Skeletal muscle satellite cell (primary cell): ENCODE measurements at regions not wholly inside any gene's neighbourhood (a gene's known extent, or its start where the extent isn't known, plus 50 kb on each side); places are given as distances from the start of the nearest gene placed in this dataset.
"Not testable (repeated sequence)": the region's sequence is repeated elsewhere in the genome, so short reads cannot be mapped to it uniquely, and the experiment has no call there.

Experiments used
- H3K27me3 ChIP-seq: 2 replicates; pipeline ENCODE4 v1.7.0; 2013; ENCODE audit warnings: low read length; ENCODE audit not compliant: control insufficient read depth, insufficient read depth
- H3K36me3 ChIP-seq: 2 replicates; pipeline ENCODE4 v1.7.0; 2013; ENCODE audit warnings: mild to moderate bottlenecking, control low read depth, low read length; ENCODE audit not compliant: insufficient read depth
- H3K4me1 ChIP-seq: 2 replicates; pipeline ENCODE4 v1.7.0; 2013; ENCODE audit warnings: low read length; ENCODE audit not compliant: control insufficient read depth, insufficient read depth
- H3K4me2 ChIP-seq: 2 replicates; pipeline ENCODE4 v1.7.0; 2013; ENCODE audit warnings: mild to moderate bottlenecking, low read length
- H3K4me3 ChIP-seq: 2 replicates; pipeline ENCODE4 v1.7.0; 2013; ENCODE audit warnings: low read length
- H3K9ac ChIP-seq: 2 replicates; pipeline ENCODE4 v1.7.0; 2013; ENCODE audit warnings: mild to moderate bottlenecking, low read depth, low read length, moderate library complexity
- H3K9me3 ChIP-seq: replicated peaks from 2 replicates; pipeline ENCODE4 v1.7.0; 2013; ENCODE audit warnings: mild to moderate bottlenecking, control low read depth, low read length

DNA sequence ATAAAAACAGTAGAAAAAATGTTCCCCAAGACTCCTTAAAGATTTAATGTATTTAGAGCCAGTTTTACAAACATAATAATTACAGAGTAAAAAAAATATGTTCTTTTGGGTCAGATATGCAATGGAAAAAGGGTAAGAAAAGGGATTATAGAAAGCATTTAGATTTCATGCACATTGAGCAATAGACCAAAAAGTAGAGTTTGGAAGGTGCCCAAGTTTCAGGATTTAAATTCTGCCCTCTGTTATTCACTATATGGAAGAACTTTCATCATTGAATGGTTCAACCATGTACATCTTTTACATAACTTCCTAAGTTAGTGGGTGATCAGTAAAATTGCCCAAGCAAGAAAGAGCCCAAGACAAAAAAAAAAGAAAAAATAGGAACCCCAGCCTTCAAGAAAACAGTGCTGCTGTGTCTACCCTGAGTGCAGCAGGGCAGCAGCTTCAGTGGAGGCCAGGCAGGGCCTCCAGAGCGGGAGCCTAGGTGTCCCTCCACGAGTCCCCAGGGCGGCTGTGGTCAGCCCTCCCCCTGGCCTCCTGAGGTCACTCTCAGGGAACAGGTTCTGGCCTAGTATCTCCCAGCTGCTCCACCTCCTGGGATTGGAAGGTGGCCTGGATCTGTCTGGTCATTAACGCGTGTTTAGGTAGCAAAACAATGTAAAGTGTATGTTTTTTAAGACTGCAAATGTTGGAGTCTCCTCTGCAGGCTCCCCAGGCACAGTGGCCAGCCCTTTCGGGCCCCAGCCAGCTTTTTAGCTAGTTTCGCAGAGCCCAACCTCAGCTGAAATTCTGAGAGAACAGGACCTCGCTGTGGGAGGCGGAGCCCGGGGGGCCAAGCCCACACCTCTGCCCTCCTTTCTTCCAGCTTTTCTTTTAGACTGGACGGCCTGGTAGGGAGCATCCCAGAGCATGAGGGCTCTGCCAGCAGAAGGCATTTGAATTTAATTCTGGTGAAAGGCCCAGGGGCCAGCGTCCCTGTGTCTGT, 77.3 kb downstream of the TEX51 start:
- Histone ChIP-seq H3K4me2 (no peak overlapping the region), H3K4me1 (peaks cover 5% of the 10 kb centered on the region), H3K9me3 (no peaks in the 10 kb centered on the region), H3K4me3 (no peak overlapping the region), H3K9ac (no peak overlapping the region), H3K36me3 (no peaks in the 10 kb centered on the region), H3K27me3 (peaks cover 40% of the 10 kb centered on the region)

DNA sequence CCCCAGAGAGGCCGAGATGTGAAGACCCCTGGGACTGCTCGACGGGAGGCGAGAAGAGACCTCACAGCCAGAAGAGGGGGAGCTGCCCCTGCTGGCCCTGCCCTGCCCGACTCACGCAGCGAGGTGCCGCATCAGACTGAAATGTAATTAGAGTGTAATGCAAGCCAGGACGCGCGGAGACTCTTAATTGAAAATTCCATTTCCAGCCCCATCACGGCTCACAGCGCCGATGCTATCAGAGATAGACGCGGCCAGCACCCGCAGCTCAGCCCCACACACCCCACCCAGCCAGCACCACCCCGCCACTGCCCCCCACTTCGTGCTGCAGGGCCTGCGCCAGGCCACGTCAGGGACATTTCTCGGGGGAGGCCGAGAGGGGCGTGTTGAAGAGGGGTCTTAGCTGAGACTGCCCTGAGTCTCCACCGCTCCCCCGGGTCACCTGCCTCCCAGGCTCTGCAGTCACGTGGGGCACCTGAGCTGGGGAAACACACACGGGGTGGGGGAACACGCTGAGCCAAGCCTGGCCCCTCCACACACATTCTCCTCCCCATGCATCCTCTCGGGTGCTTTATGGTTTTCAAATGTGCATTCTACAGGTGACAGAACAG, 78.1 kb downstream of the TEX51 start:
- Histone ChIP-seq H3K4me2 (no peak overlapping the region), H3K27me3 (peaks cover 43% of the 10 kb centered on the region), H3K4me1 (peaks cover 5% of the 10 kb centered on the region), H3K36me3 (no peaks in the 10 kb centered on the region), H3K4me3 (no peak overlapping the region), H3K9ac (no peak overlapping the region), H3K9me3 (no peaks in the 10 kb centered on the region)

GRCh38 chr2:126978333-126978732, 79.6 kb downstream of the TEX51 start:
- H3K9me3 ChIP-seq = no peaks in the 10 kb centered on the region
- no peaks in the 10 kb centered on the region for H3K36me3 ChIP-seq
- peaks cover 33% of the 10 kb centered on the region for H3K27me3 ChIP-seq
- no peaks in the 10 kb centered on the region for H3K4me1 ChIP-seq
- no peak overlapping the region for H3K4me2 ChIP-seq
- H3K4me3 ChIP-seq = no peak overlapping the region
- no peak overlapping the region for H3K9ac ChIP-seq

DNA sequence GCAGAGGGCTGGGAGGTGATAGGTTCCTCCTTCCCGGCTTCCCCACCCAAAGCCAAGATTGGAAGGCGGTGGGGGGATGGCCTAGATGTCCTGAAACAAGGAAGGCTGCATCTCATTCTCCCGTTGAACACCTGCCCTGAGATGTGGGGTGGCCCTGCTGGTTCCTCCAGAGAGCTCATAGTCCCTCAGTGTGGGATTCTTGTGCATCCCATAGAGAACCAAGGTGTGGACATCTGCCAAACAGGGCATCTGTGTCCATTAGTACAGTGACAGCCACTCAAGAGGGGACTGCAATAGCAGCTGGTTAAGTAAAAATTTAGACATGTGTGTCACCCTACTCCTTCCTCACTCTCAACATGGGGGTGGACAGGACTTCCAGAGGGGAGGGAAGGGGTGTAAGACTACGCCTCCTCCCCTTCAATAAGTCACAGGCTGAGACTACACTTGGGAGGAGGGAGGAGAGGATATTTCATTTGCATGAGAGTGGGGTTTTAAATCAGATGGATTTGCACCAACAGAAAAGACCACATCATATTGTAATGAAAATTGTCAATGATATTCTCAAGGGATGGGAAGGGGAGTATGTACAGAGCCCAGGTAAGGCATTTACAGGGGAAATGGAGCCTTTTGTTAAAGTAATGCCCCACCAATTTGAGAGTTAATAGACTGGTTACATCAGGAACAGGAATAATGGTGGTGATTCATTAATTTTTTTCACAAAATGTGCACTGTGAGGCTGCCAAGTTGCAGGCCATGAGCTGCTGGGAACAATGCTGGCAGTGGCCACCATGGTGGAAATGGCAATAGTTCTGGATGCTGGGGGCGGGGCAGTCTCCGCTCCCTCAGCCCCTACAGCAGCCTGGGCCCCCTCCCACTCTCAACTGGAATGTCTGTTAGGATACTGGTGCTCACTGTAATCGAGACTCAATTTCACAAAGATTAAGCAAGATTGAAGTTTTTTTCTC, 80.6 kb downstream of the TEX51 start:
- Histone ChIP-seq H3K36me3 (no peaks in the 10 kb centered on the region), H3K9ac (no peak overlapping the region), H3K4me1 (no peaks in the 10 kb centered on the region), H3K4me2 (no peak overlapping the region), H3K4me3 (no peak overlapping the region), H3K9me3 (no peaks in the 10 kb centered on the region), H3K27me3 (peaks cover 23% of the 10 kb centered on the region)

DNA sequence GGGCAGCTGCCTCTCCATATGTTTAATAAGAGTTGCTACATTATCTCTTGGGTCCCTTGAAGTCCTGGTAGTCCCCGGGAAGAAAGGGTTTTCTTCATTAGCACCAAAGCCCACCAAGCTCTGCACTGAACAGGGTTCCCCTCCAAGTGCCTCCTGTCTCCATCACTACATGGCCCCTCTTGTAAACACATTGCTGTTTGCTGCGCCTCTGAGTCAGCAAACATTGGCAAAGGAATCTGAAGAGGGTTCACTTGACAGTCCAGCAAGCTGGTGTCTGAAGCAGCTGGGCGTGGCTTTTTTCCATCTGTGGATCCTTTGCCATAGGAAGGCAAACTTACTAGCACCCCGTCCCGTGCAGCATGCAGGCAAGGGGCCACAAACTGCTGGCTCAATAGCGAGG, 82.8 kb downstream of the TEX51 start:
- no peaks in the 10 kb centered on the region for H3K9me3 ChIP-seq
- H3K4me1 ChIP-seq = no peaks in the 10 kb centered on the region
- H3K9ac ChIP-seq = no peak overlapping the region
- H3K36me3 ChIP-seq = no peaks in the 10 kb centered on the region
- peaks cover 28% of the 10 kb centered on the region for H3K27me3 ChIP-seq
- H3K4me3 ChIP-seq = no peak overlapping the region
- no peak overlapping the region for H3K4me2 ChIP-seq

GRCh38 chr2:126982935-126983334, 84.2 kb downstream of the TEX51 start:
- H3K27me3 ChIP-seq = peaks cover 39% of the 10 kb centered on the region
- no peaks in the 10 kb centered on the region for H3K9me3 ChIP-seq
- no peak overlapping the region for H3K4me3 ChIP-seq
- no peak overlapping the region for H3K9ac ChIP-seq
- H3K4me1 ChIP-seq = no peaks in the 10 kb centered on the region
- no peaks in the 10 kb centered on the region for H3K36me3 ChIP-seq
- H3K4me2 ChIP-seq = no peak overlapping the region

DNA sequence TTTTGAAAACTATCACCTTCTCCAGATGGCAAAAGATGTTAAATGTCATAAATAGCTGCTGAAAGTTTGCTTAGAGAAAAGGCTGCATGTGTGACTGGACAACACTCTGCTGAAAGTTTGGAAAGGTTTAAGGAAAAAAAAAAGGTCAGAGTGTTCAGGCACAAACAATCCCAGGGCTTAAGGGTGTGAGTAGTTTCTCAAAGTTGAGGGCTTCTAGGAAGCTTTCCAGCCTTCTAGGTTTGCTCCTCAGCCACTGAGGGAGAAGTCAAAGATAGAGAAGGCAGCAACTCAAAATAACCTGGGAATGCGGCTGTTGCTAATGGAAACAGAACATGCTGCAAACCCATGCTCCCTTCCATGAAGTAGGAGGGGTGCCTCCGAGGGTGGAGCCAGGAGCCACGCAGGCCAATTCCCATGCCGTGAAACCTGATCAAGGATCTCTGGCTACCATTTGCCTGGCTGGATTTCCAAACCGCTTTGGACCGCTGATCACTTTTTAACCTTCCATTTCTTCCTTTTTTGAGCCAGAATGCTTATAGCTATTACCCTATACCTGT, 88.0 kb downstream of the TEX51 start:
- no peaks in the 10 kb centered on the region for H3K9me3 ChIP-seq
- no peak overlapping the region for H3K4me3 ChIP-seq
- no peaks in the 10 kb centered on the region for H3K36me3 ChIP-seq
- no peaks in the 10 kb centered on the region for H3K4me1 ChIP-seq
- H3K4me2 ChIP-seq = no peak overlapping the region
- peaks cover 47% of the 10 kb centered on the region for H3K27me3 ChIP-seq
- no peak overlapping the region for H3K9ac ChIP-seq

DNA sequence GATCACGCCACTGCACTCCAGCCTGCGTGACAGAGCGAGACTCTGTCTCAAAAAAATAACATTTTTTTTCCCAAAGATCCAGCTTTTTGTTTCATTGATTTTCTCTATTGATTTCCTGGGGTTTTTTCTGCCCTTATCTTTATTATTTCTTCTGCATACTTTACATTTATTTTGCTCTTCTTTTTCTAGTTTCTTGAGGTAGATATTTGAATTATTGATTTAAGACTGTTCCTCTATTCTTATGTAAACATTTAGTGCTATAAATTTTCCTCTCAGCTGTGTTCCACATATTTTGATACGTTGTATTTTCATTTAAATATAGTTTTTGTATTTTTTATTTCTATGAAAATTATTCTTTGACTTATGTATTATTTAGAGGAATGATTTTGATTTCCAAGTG, 89.8 kb downstream of the TEX51 start:
- Histone ChIP-seq H3K9ac (no peak overlapping the region), H3K9me3 (no peaks in the 10 kb centered on the region), H3K4me3 (no peak overlapping the region), H3K27me3 (peaks cover 48% of the 10 kb centered on the region), H3K4me1 (no peaks in the 10 kb centered on the region), H3K36me3 (no peaks in the 10 kb centered on the region), H3K4me2 (no peak overlapping the region)

DNA sequence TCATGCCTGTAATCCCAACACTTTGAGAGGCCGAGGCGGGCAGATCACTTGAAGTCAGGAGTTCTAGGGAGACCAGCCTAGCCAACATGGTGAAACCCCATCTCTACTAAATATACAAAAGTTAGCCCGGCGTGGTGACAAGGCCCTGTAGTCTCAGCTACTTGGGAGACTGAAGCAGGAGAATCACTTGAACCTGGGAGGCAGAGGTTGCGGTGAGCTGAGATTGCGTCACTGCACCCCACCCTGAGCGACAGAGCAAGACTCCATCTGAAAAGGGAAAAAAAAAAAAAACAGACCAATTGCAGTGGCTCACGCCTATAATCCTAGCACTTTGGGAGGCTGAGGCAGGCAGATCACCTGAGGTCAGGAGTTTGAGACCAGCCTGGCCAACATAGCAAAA, 90.4 kb downstream of the TEX51 start:
- not testable (repeated sequence) for H3K36me3 ChIP-seq, H3K9me3 ChIP-seq, H3K9ac ChIP-seq, H3K4me2 ChIP-seq, H3K4me3 ChIP-seq, H3K4me1 ChIP-seq
- peaks cover 49% of the 10 kb centered on the region for H3K27me3 ChIP-seq

GRCh38 chr2:126990200-126990599, 91.5 kb downstream of the TEX51 start:
- H3K27me3 ChIP-seq = peaks cover 50% of the 10 kb centered on the region
- no peaks in the 10 kb centered on the region for H3K4me1 ChIP-seq
- H3K36me3 ChIP-seq = no peaks in the 10 kb centered on the region

More at GRCh38 chr2:126990200-126990599, 91.5 kb downstream of the TEX51 start:
- no peak overlapping the region for H3K4me3 ChIP-seq
- H3K9me3 ChIP-seq = no peaks in the 10 kb centered on the region
- H3K9ac ChIP-seq = no peak overlapping the region
- no peak overlapping the region for H3K4me2 ChIP-seq
